ENCODE measurements at regions not wholly inside any gene's neighbourhood (a gene's known extent, or its start where the extent isn't known, plus 50 kb on each side); places are given as distances from the start of the nearest gene placed in this dataset.

GRCh38 chr18:51857989-51858388, 482.0 kb upstream of the DCC start:
- in situ Hi-C loops (cut with MboI) = no loop called here
- POLR2A ChIA-PET = no interaction called here
- no peak for TF ChIP-seq THAP12 (CRISPR knock-in tag; IDR thresholded peaks at IDR 0.05)
- no peak for TF ChIP-seq COPS2 (conservative IDR thresholded peaks at IDR 0.05)
- TF ChIP-seq ERF (CRISPR knock-in tag; IDR thresholded peaks at IDR 0.05) = no peak
- no peak for TF ChIP-seq ZNF408 (CRISPR knock-in tag; IDR thresholded peaks at IDR 0.05; ENCODE audit: low read depth)
- no peak for TF ChIP-seq ZNF124 (CRISPR knock-in tag; IDR thresholded peaks at IDR 0.05)
- TF ChIP-seq ARID3B (CRISPR knock-in tag; IDR thresholded peaks at IDR 0.05; ENCODE audit: borderline replicate concordance) = no peak
- TF ChIP-seq ZNF707 (CRISPR knock-in tag; conservative IDR thresholded peaks at IDR 0.05) = no peak
- no peak for TF ChIP-seq CAMTA2 (CRISPR knock-in tag; conservative IDR thresholded peaks at IDR 0.05)
- no peak for TF ChIP-seq ZNF212 (CRISPR knock-in tag; IDR thresholded peaks at IDR 0.05)
- TF ChIP-seq TSHZ1 (CRISPR knock-in tag; IDR thresholded peaks at IDR 0.05) = no peak
- no peak for TF ChIP-seq PCBP1 (IDR thresholded peaks at IDR 0.05; ENCODE audit: low read depth, low read length, poor library complexity, severe bottlenecking)
- TF ChIP-seq TRIM25 (IDR thresholded peaks at IDR 0.05; ENCODE audit: borderline replicate concordance) = no peak
- TF ChIP-seq TCFL5 (CRISPR knock-in tag; conservative IDR thresholded peaks at IDR 0.05) = no peak
- TF ChIP-seq CTBP1 (IDR thresholded peaks at IDR 0.05; ENCODE audit: borderline replicate concordance) = no peak
- TF ChIP-seq ZNF41 (CRISPR knock-in tag; conservative IDR thresholded peaks at IDR 0.05) = no peak

More at GRCh38 chr18:51857989-51858388, 482.0 kb upstream of the DCC start:
- no peak for FAIRE-seq
- WGBS (ENCODE audit: insufficient coverage, low coverage, missing lambda C conversion rate) = 0% methylated on average over 5 of the region's 5 CpGs
- H3K4me1 ChIP-seq (replicated peaks in 1 of 2; ENCODE audit: control insufficient read depth in 2 of 2, insufficient read depth in 2 of 2, low read length in 2 of 2) = no peaks in the 10 kb centered on the region
- H3K9me3 ChIP-seq (replicated peaks; ENCODE audit: control insufficient read depth, insufficient read depth, low read depth, low read length) = no peaks in the 10 kb centered on the region
- ATAC-seq = no peak
- H3K79me2 ChIP-seq (ENCODE audit: control insufficient read depth, insufficient read depth, low read length) = no peaks in the 10 kb centered on the region
- intact Hi-C loops (cut with micrococcal nuclease) = no loop called here
- H3K9ac ChIP-seq (ENCODE audit: insufficient read depth in 1 of 2, low read depth in 2 of 2, low read length in 2 of 2) = no peak overlapping the region
- no peaks in the 10 kb centered on the region for H3K36me3 ChIP-seq (ENCODE audit: control insufficient read depth, insufficient read depth, low read length)
- H3K4me2 ChIP-seq (ENCODE audit: insufficient read depth, low read length) = no peak overlapping the region
- no peak for DNase-seq (ENCODE audit: extremely low read depth in 1 of 4, low spot score in 3 of 4)
- H2AFZ ChIP-seq (ENCODE audit: low read depth, low read length) = no peak overlapping the region
- no TSS peak for BruUV-seq (replicated peaks)
- no peaks in the 10 kb centered on the region for H3K27me3 ChIP-seq (ENCODE audit: control insufficient read depth in 2 of 2, insufficient read depth in 2 of 2, low read length in 2 of 2)
- H3K9me1 ChIP-seq (ENCODE audit: control insufficient read depth, insufficient read depth, low read length) = no peaks in the 10 kb centered on the region
- H3K27ac ChIP-seq (ENCODE audit: extremely low read depth, low read depth, low read length) = no peak overlapping the region
- H3K4me3 ChIP-seq = no peak overlapping the region
- CTCF ChIA-PET (ENCODE audit: low intra/inter-chr PET ratio) = no interaction called here
- H4K20me1 ChIP-seq (replicated peaks; ENCODE audit: control insufficient read depth, insufficient read depth, low read length) = no peaks in the 10 kb centered on the region

Measured in K562 (cell line).